ENCODE measurements at regions not wholly inside any gene's neighbourhood (a gene's known extent, or its start where the extent isn't known, plus 50 kb on each side); places are given as distances from the start of the nearest gene placed in this dataset.

DNA sequence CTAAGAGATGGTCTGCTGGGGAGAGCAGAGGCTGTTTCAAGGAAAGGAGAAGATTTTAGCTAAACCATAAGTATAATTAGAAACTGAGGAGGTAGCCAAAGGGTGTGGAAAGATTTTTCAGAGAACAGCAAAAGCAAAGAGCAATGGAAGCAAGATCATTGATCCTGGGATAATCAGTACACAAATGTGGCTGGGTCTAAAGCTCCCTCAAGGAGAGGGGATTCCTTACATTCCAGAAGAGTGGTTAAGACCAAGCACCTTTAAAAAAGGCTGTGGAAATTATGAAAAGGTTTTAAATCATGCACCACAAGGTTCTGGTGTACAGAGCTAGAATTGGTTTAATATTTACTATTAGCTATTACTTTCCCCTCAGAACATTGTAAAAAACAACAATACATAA is 246.0 kb upstream of the UBE2E3 start:
- no peak for DNase-seq

DNA sequence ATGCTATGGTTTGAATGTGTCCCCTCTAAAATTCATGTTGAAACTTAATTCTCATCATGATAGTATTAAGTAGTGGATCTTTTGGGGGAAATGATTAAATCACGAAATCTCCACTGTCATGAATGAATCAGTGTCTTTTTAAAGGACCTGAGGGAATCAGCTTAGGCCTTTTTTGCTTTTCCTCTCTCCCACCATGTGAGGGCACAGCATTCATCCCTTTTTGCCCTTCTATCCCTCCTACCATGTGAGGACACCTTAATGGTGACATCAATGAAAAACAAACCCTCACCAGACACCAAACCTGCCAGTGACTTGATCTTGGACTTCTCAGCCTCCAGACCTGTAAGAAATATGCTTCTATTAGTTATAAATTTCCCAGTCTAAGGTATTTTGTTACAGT is 247.1 kb upstream of the UBE2E3 start:
- DNase-seq: no peak

DNA sequence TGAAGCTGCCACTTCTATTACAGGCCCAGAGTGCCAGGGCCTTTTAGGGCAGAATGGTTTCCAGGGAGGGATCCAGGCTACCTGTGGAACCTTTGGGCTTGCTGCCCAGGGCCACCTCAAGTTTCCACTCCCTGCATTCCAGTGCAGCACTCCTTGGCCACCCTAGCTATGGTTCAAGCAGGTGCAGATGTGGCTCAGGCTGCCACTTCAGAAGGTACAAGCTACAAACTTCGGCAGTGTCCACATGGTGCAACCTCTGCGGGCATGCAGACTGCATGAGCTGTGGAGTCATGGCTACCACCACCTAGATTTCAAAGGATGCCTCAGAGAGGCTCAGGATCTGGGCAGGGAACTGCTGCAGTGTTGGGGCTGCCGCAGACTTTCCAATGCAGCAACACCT is 248.1 kb upstream of the UBE2E3 start:
- no peak for DNase-seq

DNA sequence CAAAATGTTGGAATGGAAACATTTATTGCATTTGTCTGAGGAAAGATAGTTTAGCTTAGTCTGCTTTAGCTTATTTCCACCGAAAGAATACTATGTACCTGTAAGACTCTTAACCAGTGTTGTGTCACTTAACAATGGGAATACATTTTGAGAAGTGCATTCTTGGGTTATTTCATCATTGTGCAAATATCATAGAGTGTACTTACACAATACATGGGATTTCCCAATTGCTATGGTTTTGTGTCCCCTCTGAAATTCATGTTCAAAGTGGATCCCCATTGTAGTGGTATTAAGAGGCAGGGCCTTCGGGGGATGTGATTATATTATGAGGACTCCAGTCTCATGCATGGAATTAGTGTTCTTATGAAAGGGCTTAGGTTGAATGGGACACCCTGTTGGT is 249.4 kb upstream of the UBE2E3 start:
- no peak for DNase-seq

DNA sequence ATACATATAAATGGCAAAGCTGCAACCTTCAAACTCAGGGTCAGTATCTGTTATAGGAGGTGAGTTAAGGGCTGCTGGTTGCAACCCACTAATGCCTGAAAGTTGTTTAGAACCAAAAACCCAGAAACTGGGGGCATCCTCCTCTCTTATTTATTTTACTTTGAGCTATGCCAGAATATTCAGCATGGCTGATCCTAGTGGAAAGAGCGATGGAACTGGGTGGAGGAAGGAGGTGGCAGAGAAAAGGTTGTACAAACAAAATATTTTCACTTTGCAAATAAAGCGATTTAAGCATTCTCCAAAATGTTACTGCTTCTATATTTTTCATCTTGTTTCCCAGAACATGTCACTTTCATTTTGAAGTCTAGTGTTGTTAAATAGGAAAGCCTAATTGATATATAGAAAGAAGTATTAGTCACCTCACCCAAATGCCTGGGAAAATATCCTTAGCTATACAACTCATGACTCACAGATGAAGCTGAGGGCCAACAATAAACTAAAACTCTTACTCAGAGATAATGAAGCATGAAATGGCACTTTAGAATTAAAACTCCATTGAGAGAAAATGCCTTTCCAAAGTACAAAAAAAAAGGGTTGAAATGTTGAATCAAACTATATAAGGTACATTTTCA is 251.4 kb upstream of the UBE2E3 start:
- DNase-seq: no peak

DNA sequence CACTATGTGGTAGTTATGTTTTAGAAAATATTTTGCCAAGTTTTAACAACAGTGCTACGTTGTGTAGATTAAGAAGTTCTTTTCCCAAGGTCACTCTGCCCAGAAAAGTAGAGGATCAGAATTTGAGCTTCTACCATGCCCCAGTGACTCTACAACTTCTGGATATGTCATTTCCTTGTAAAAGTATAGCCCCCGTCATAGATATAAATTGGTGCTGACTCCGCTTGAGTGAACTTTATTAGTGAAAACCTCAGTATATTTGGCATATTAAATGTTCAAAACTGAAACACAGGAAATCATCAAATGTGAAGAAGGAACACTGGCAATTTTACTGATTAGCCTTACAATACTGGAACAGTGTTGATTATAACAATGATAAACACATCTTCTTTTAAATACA is 256.7 kb upstream of the UBE2E3 start:
- DNase-seq: no peak

DNA sequence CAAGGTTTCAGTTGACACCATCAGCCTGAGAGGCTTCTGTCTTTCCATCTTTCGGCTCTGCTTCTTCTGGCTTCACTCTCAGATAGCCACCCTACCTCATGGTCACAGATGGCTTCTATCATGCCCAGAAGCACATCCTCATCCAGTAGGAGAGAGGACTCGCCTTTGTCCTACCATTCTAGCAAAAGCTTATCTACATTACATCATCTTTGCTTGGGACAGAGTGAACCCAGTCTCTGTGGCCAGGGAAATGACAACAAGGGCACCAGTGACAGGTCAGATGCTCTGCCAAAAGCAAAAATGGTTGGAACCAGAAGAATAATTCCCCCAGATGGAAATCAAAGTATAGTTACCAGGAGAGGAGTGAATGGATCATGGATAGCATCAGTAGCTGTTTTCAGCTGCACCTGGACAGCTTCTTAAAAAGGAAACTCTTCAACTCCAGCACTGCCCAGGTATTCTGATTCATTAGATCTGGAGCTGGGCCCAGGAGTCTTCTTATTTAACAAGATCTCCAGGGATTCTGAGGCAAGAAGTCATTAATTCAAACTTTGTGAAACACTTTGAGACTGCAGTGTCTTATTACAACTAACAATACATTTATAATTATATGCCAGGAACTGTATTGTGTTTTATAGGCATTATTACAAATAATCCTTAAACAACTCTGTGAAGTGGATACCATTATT is 257.7 kb upstream of the UBE2E3 start:
- DNase-seq: no peak

DNA sequence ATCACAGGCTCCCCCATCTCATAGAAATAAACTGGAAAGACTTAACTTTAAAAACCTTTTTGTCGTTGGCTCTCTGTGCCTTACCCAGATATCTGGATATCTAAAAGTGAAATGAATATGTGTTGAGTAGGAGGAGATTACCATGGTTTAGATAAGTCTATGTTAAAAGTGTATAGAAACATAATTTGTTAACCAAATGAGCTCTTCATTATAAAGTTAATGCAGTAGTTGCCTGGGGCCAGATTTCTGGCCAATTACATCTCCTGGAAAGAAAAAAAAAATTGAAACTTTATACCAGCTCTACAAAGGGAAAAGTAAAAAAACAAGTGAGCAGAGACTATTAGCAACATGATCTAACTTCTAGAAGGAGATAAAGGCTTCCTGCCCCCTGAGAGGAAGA is 259.6 kb upstream of the UBE2E3 start:
- no peak for DNase-seq

DNA sequence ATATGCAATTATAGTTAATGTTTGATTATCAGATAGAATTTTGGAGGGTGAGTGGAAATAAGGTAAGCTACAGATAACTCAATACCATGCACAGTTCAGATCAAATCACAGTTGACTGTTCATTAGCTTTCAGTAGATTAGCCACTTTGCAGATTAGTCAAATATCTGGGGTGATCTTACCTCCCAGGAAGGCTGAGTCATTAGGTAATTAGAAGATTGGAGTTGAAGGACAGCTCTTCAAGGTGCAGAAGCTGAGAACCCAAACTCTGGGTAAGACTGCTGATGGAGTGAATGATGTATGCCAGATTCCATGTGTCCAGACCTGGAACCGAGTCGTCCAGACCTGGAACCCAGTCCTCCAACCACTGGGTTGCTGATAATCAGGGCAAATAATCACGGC is 262.8 kb upstream of the UBE2E3 start:
- no peak for DNase-seq

DNA sequence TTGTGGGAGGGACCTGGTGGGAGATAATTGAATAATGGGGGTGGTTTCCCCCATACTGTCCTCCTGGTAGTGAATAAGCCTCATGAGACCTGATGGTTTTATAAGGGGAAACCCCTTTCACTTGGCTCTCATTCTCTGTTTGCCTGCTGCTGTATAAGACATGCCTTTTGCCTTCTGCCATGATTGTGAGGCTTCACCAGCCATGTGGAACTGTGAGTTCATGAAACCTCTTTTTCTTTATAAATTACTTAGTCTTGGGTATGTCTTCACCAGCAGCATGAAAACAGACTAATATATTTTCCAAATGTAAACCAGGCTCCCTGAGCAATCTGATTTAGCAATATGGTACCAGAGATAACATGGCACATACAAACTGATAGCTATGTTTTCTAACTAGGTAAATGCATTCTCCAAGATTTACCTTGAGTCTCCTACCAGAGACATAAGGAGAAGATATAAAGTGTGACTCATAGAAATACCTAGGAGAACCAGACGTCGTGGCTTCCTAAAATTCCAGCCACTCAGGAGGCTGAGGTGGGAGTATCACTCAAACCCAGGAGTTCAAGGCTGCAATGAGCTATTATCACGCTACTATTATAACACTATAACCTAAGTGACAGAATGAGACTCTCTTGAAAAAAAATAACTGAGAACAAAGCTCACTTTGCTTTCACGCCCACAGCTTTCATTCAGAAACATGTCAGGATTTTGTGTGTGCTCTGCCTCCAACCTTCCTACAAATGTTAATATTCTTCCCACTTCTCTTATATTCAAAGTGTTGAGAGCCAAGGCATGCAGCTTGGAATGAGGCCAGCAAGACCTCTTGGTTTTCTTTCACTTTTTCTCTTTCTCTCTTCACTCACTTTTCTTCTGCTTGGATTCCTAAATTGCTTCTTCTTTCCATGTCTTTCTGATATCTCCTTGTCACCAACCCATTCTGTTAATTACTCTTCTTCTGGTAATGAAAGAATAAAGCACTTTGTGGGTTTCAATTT is 263.9 kb upstream of the UBE2E3 start:
- no peak for DNase-seq

DNA sequence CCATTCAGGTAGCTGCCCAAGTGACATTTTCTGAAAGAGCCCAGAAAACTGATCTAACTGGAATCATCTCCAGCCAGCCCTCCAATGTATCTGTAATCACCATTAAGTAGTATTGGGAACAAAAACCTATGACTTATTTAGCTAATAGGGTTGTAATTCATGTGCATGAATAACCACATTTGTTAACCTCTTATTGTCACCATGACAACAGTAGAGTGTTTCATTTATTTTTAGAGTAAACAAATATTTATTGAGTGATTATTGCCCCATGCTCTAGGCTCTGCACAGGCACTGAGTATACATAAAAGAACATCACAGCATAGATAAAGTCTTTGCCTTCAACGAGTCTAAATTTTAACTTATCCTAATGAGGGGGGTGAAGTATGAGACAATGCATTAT is 265.4 kb upstream of the UBE2E3 start:
- DNase-seq: no peak

DNA sequence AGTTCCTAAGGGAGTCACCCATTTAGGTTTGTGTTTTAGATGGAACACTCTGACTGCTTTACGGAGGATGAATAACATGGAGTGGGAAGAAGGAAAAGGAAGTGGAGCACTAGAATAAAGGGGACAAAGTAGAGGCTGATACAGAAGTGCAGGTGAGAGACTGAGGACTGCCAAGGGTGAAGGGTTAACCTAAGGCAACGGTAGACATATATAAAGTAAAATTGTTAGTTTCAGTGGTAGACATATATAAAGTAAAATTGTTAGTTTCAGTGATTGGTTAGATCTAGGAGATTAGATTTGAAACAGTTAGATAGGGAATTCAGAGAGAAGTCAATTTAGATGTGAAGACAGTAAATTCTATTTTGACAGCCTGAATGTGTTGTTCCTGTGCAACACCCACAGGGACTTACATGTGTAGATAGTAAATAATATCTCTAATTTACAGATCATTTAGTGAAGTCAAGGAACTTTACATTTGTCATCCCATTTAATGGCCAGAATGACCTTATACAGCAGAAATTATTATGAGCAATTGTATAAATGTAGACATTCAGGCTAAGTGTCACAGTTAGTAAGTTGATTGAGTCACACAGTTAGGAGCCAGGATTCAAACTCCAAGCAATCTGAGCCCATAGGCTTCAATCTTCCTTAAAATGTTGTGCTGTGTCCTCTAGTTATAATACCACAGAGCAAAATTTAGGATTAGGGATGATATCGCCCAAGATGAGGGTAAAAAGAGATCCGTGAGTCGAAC is 270.8 kb upstream of the UBE2E3 start:
- no peak for DNase-seq

DNA sequence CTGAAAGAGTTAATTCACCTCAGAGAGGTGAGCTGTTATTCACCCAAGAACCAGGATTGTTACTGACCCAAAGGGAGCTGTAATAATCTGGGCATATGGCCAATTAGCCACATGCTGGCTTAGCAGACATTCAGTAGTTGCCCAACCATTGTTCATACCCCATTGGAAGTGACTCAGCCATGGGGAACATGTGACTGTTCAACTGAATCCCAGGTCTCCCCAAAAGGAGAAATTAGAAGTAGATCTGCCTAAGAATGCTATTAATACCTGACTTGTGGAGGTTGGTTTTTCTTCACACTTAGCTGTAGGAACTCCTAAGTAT is 272.6 kb upstream of the UBE2E3 start:
- DNase-seq: no peak

DNA sequence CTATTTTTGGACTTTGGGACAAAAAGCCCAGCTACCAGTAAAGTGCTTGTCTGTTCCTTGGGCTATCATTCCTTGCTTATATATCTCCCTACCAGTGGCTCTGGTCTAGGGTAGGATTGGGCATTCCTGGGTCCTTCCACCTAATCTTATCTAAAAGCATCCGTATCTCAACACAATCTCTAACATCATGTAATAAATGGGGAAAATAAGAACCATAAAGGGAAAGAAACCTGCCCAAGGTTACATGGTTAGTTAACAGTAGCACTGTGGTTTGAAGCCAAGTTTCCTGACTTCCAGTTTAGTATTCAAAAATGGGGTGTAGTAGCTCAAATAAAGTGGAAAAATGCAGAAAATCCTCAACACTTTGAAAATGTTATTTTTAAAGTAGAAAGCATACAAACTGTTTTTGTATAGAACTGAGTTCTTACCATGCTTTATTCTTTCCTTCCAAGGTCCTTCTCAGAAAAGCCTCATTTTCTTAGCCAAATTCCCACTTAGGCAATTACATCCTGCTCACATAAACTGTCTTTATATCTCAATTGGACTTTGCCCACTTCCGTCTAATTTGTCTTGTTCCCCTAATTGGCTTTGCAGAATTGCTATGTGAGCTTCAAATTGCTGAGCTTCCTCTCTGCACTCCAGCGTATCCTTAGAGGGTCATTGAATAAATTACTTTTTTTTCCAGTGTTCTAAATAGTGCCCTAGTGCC is 273.1 kb upstream of the UBE2E3 start:
- no peak for DNase-seq

DNA sequence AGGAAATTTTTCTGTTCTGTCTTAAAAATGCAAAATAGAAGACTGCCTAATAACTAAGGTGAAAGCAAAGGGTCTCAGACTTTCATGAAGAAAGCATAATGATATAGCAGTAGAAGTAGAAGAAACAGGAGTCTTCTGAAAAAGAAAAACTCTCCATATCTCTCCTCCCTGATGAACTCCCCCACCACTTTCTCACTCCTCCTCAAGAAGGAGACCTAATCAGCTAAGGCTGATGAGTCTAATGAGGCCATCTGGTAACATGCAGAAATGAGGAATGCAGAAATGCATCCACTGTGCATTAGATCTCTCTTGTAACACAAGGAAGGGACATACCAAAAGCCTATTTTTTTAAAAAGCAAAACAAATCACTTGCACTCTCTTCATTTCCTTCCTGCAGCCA is 273.7 kb upstream of the UBE2E3 start:
- DNase-seq: no peak

DNA sequence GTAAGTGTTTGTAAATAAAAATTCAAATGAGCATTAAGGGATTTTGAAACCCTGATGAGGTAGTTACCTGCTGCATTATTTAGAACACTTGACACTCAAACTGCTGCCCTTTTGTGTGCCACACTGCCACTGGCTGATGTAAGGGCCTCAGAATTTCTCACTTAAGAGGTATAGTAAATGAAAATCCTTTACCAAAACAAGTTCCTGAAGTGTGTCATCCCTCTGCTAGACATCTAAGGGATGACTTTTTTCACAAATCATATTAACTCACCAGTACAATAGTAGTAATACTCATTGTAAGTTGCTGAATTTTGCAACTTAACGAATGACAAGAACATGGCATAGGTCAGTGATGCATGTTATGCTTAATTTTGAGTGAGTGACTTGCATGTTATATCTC is 274.9 kb upstream of the UBE2E3 start:
- DNase-seq: no peak

DNA sequence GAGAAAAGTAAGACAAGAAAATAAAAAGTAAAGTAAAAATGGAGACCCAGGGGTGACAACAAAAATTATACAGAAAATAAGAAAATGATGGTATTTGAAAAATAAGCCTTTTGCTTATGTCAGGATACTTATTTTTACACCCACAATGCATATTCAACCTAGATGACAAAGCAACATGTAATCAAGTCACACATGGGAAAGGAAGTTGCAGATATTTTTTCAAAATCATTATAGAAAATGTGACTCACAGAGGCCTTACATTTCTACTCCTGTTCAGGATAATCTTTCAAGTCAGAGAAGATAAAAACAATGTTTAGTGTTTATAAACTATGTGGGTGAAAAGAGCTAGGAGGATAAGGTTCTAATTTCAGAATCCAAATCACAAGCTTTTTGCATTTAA is 275.3 kb upstream of the UBE2E3 start:
- no peak for DNase-seq

DNA sequence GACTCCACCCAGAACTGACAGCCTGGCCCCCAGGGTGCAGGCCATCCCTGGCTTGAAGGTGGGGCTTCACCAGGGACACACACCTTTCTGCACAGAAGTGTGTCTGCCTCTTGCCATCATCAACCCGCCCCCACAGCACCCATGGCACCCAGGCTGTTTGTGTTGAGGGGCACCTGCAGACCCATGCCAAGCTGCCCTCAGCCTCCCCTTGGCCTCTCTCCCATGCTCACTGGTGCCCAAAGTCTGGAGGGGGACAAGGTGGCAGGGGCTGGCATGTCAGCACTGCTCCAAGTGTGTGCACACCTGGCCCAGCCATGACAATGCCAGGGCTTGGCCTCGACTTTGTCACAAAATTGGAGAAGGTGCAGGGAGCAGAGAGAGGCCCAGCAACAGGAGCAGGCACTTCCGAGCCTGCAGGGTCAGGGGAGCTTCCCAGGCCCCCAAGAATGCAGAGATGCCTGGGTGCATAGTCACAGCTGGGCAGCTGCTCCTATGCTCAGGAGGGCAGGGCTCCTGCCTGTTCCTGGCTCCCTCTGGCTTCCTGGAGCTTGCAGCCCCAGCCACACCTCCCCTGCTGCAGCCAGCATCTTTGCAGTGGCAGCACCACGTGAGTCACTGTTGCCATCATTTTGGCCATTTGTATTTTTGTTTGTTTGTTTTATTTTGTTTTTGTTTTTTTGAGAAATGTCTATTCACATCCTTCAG is 280.6 kb upstream of the UBE2E3 start:
- no peak for DNase-seq

DNA sequence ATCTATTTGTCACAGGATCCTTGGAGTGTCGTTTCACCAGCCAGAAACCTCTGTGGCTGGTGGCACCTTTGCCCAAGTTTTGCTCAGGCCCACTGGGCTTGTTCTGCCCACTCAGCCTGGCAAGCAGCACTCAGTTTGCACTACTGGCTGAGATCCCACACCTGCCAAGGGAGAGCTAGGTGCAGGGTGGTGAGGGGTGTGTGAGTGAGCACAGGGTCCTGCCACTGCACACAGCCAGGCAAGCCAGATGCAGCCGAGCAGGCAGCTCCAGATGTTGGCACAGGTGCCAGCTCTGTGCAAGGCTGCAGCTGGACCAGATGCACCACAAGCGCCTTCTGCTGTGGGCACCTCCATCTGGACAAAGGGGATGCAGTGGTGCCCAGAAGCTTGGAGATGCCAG is 281.7 kb upstream of the UBE2E3 start:
- no peak for DNase-seq

DNA sequence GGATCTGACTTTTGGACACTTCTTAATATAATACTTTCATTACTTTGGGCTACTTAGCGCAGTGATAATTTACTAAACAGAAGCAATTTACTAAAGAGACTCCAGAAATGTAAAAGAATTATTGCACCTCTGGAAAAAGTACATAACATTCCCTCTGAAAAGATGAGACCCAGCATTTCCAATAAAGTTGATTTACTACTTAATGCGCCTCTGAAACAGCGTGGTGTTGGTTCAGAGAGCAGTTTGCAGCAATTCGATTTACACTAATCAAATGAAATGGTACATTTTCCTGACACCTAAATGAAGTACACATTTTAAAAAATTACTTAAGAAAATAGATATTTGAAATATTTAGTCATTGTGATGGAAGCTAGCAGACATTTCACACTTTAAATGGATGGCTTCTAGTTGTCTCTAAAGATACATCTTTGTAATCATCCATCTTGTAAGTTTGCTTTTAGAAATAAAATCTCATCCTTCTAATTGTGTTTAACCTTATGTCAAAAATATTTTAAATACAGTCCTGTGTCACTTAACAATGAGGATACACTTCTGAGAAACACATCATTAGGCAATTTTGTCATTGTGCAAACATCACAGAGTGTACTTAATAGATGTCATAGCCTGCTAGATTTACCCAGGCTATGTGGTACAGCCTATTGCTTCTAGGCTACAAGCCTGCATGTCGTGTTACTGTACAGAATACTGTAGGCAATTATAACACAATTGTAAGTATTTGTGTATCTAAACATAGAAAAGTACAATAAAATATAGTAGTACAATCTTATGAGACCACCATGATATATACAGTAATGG is 284.6 kb upstream of the UBE2E3 start:
- no peak for DNase-seq
